Caco-2 (cell line): ENCODE measurements at regions not wholly inside any gene's neighbourhood (a gene's known extent, or its start where the extent isn't known, plus 50 kb on each side); places are given as distances from the start of the nearest gene placed in this dataset.

Experiments used
- BruUV-seq: library from RNA; stranded (reverse); fragments of 400-500 nt; replicated peaks from 2 replicates; lab custom pipeline; 2021; lab: Mats Ljungman, UMichigan
- CTCF ChIA-PET: fragments of 300-600 bp; sonication (Branson Sonifier 250); formaldehyde crosslinking; loops from one replicate; lab custom pipeline; 2022; ENCODE audit warnings: antibody characterized with exemption; lab: Charles Lee
- POLR2A ChIA-PET: fragments of 300-600 bp; sonication (Branson Sonifier 250); formaldehyde crosslinking; loops from one replicate; lab custom pipeline; 2022; ENCODE audit warnings: antibody characterized with exemption; lab: Charles Lee
- DNase-seq, 2 experiments: peaks; one replicate each; pipeline versions ENCODE4 v3.0.0 to v3.0.0-alpha.2; 2020 to 2022
- H3K27me3 ChIP-seq: replicated peaks from 2 replicates; pipeline ENCODE4 v1.6.0; 2011; ENCODE audit warnings: low read length; ENCODE audit not compliant: control insufficient read depth, insufficient read depth
- H3K36me3 ChIP-seq: 2 replicates; pipeline ENCODE4 v1.5.1; 2011; ENCODE audit warnings: low read length; ENCODE audit not compliant: control insufficient read depth, insufficient read depth
- H3K4me1 ChIP-seq: fragments of 250-450 bp; sonication (Bioruptor Pico); 2 replicates; pipeline ENCODE4 v1.5.1; 2020; ENCODE audit warnings: mild to moderate bottlenecking
- H3K4me3 ChIP-seq: 2 replicates; pipeline ENCODE4 v1.5.1; 2011; ENCODE audit warnings: low read depth, mild to moderate bottlenecking, control low read depth, low read length
- H3K9me3 ChIP-seq: fragments of 250-450 bp; sonication (Bioruptor Pico); 2 replicates; pipeline ENCODE4 v1.5.1; 2020; ENCODE audit warnings: mild to moderate bottlenecking, moderate library complexity
- H3K27ac Mint-ChIP-seq: one replicate; pipeline ENCODE4 v1.8.0; 2022; ENCODE audit warnings: mixed read lengths; ENCODE audit not compliant: unreplicated experiment
- H3K27me3 Mint-ChIP-seq: one replicate; pipeline ENCODE4 v1.8.0; 2022; ENCODE audit warnings: mixed read lengths; ENCODE audit not compliant: insufficient read depth, unreplicated experiment
- H3K36me3 Mint-ChIP-seq: one replicate; pipeline ENCODE4 v1.8.0; 2022; ENCODE audit warnings: mild to moderate bottlenecking, mixed read lengths; ENCODE audit not compliant: insufficient read depth, unreplicated experiment
- H3K4me1 Mint-ChIP-seq: one replicate; pipeline ENCODE4 v1.8.0; 2022; ENCODE audit warnings: low read depth, mixed read lengths; ENCODE audit not compliant: unreplicated experiment
- H3K4me3 Mint-ChIP-seq: one replicate; pipeline ENCODE4 v1.8.0; 2022; ENCODE audit warnings: mild to moderate bottlenecking, moderate library complexity, mixed read lengths; ENCODE audit not compliant: unreplicated experiment
- H3K9me3 Mint-ChIP-seq: one replicate; pipeline ENCODE4 v1.8.0; 2022; ENCODE audit warnings: mixed read lengths; ENCODE audit not compliant: unreplicated experiment
- intact Hi-C: fragments of 100-400 bp; cut with micrococcal nuclease; formaldehyde crosslinking; loops from one replicate; pipeline ENCODE4 v1.10.0; 2022; ENCODE audit not compliant: unreplicated experiment
- TF ChIP-seq, protein P1 (sequence below), 2 experiments: fragments of 200-600 bp in 1 of 2; IDR thresholded peaks; 1 replicate in 1 of 2; 2 replicates in 1 of 2; pipeline versions ENCODE4 v1.5.1 to v1.8.0; 2011 to 2022; ENCODE audit warnings: antibody characterized with exemption in 1 of 2, control low read depth in 1 of 2, inconsistent platforms in 1 of 2, low read depth in 1 of 2, low read length in 1 of 2, mild to moderate bottlenecking in 1 of 2, moderate library complexity in 1 of 2; ENCODE audit not compliant: insufficient read depth in 1 of 2, severe bottlenecking in 1 of 2, unreplicated experiment in 1 of 2

DNA sequence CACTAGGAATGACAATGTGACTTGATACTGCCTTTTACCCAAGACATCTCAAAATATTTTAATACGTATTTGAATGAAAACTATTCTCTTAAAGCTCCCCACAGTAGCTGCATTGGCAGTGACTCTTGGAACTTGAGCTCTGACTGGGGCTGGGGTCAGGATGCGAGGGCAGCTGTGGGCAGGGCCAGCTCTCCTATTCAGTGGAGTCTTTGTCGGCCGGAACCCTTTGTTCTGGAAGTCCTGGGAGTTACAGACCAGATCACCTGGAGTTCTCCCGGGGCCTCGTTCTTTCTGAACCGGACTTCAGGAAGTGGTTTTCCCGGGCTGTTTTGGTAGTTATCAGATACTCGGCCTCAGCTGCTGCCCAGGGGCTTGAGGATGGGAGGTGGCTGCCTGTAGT lies 84.9 kb downstream of the NPIPB11 start:
- Mint-ChIP-seq H3K36me3 (no peaks in the 10 kb centered on the region), H3K27me3 (no peaks in the 10 kb centered on the region), H3K4me1 (no peaks in the 10 kb centered on the region), H3K27ac (no peak overlapping the region), H3K9me3 (no peaks in the 10 kb centered on the region), H3K4me3 (no peak overlapping the region)
- no peaks in the 10 kb centered on the region for H3K36me3 ChIP-seq
- BruUV-seq: no TSS peak
- no peaks in the 10 kb centered on the region for H3K4me1 ChIP-seq
- TF ChIP-seq, protein P1, sequence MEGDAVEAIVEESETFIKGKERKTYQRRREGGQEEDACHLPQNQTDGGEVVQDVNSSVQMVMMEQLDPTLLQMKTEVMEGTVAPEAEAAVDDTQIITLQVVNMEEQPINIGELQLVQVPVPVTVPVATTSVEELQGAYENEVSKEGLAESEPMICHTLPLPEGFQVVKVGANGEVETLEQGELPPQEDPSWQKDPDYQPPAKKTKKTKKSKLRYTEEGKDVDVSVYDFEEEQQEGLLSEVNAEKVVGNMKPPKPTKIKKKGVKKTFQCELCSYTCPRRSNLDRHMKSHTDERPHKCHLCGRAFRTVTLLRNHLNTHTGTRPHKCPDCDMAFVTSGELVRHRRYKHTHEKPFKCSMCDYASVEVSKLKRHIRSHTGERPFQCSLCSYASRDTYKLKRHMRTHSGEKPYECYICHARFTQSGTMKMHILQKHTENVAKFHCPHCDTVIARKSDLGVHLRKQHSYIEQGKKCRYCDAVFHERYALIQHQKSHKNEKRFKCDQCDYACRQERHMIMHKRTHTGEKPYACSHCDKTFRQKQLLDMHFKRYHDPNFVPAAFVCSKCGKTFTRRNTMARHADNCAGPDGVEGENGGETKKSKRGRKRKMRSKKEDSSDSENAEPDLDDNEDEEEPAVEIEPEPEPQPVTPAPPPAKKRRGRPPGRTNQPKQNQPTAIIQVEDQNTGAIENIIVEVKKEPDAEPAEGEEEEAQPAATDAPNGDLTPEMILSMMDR (IDR thresholded peaks at IDR 0.05; ENCODE audit: insufficient read depth in 1 of 2, low read depth in 1 of 2, low read length in 1 of 2, severe bottlenecking in 1 of 2, unreplicated experiment in 1 of 2): no peak
- no peaks in the 10 kb centered on the region for H3K9me3 ChIP-seq
- CTCF ChIA-PET: no interaction called here
- POLR2A ChIA-PET: no interaction called here
- intact Hi-C loops: no loop called here
- H3K27me3 ChIP-seq: no peaks in the 10 kb centered on the region
- no peak for DNase-seq
- H3K4me3 ChIP-seq: no peak overlapping the region

DNA sequence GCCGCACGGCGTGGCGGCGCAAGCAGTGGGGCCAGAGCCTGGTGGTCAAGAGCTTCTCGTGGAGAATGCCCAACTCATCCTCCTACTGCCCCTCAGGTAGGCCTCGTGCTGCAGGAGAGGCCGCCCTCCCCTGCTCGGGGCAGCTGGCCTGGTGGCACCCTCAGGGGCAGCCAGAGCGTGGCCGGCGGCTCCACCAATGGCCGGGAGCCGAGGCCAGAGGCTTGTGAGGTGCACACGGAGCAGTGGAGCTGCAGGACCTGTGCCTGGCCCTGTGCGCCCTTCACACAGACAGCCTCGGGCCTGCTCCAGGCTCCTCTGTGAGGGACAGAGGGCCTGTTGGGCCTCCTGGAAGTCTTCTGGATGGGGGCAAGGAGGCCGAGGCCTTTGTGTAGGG lies 85.5 kb downstream of the NPIPB11 start:
- BruUV-seq: no TSS peak
- Histone ChIP-seq H3K4me1 (no peaks in the 10 kb centered on the region), H3K9me3 (no peaks in the 10 kb centered on the region), H3K36me3 (no peaks in the 10 kb centered on the region), H3K4me3 (no peak overlapping the region), H3K27me3 (no peaks in the 10 kb centered on the region)
- ChIA-PET CTCF (no interaction called here), POLR2A (no interaction called here)
- Mint-ChIP-seq H3K36me3 (no peaks in the 10 kb centered on the region), H3K4me1 (no peaks in the 10 kb centered on the region), H3K27me3 (no peaks in the 10 kb centered on the region), H3K9me3 (no peaks in the 10 kb centered on the region), H3K4me3 (no peak overlapping the region), H3K27ac (no peak overlapping the region)
- no peak for DNase-seq
- intact Hi-C loops: no loop called here
- TF ChIP-seq, protein P1 (IDR thresholded peaks at IDR 0.05; ENCODE audit: insufficient read depth in 1 of 2, low read depth in 1 of 2, low read length in 1 of 2, severe bottlenecking in 1 of 2, unreplicated experiment in 1 of 2): no peak

DNA sequence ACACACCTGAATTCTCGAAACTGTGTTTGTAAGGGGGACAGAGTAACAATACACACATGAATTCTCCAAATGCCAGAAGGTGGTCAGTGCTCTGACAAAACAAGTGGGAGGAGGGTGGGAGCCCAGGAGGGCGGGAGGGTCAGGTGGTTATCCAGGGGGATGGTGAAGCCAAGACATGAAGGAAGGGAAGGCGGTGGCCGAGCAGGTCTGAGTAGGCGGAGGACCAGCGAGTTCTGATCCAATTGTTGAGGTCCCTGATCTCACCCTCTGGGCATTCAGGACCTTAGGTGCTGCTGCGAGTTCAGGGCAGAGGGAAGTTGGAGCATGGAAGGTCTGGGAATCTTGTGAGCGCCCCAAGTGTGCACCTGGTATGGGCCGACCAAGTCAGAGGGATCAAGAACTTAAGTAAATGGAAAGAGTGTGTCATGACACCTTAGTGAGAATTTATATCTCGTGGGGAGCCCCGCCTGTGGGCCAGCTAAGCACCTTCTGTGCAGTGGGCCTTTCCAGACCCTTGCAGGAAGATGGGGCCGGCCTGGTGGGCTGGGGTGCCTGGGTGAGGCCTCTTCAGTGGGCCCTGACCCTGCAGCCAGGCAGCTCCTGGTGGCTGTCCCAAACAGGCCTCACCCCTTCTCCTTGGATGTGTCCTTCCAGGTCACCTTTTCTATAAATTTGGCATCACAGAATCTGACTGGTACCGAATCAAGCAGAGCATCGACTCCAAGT lies 86.1 kb downstream of the NPIPB11 start:
- Mint-ChIP-seq H3K4me1 (no peaks in the 10 kb centered on the region), H3K4me3 (no peak overlapping the region), H3K9me3 (no peaks in the 10 kb centered on the region), H3K27ac (no peak overlapping the region), H3K36me3 (no peaks in the 10 kb centered on the region), H3K27me3 (no peaks in the 10 kb centered on the region)
- Histone ChIP-seq H3K4me3 (no peak overlapping the region), H3K9me3 (no peaks in the 10 kb centered on the region), H3K4me1 (no peaks in the 10 kb centered on the region), H3K36me3 (no peaks in the 10 kb centered on the region), H3K27me3 (no peaks in the 10 kb centered on the region)
- intact Hi-C loops: no loop called here
- CTCF ChIA-PET: no interaction called here
- DNase-seq: no peak
- no TSS peak for BruUV-seq
- POLR2A ChIA-PET: no interaction called here
- TF ChIP-seq, protein P1 (IDR thresholded peaks at IDR 0.05; ENCODE audit: insufficient read depth in 1 of 2, low read depth in 1 of 2, low read length in 1 of 2, severe bottlenecking in 1 of 2, unreplicated experiment in 1 of 2): no peak
